Smooth muscle cell of the brain vasculature (primary cell): ENCODE measurements at regions not wholly inside any gene's neighbourhood (a gene's known extent, or its start where the extent isn't known, plus 50 kb on each side); places are given as distances from the start of the nearest gene placed in this dataset.

Experiments used
- DNase-seq: peaks from one replicate; pipeline ENCODE4 v3.0.0-alpha.2; 2012; ENCODE audit warnings: low read depth, low spot score

GRCh38 chr15:39330061-39330460 is 250.8 kb upstream of the THBS1 start:
- DNase-seq = no peak

DNA sequence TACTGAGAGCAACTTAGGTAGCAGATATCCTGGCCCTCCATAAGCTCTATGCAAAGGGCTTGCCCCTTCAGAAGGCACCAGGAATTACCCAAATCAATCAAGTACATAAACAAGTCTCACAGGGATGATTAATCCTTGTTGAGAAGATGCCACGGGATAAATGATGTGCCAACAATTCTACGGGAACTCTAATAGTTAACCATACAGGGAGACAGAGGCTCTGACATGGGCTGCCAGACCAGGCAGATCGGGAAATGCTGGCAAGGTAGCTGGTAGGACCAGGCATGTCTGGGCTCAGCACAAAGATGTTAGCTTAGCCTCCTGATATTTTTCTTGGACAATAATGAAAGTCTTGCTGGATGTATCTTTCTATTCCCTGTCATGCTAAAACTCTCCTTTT is 249.3 kb upstream of the THBS1 start:
- no peak for DNase-seq

DNA sequence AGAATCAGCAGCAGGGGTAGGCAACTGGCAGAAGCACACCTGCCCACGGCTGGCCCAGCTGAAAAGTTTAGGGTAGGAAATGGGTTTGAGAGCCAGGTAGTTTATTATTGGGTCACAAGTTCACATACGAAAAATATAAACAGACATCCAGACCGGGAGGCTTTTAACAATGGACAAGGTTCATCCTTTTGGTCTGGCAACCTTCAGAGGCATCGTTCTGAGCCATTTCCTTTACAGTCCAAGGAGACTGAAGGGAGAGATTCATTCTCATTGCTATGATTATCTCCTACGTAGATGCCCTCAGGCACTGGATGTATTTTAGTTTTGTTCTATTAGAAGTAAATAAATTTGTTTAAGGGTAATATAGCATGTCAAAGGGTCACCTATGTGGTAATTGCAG is 248.0 kb upstream of the THBS1 start:
- no peak for DNase-seq

DNA sequence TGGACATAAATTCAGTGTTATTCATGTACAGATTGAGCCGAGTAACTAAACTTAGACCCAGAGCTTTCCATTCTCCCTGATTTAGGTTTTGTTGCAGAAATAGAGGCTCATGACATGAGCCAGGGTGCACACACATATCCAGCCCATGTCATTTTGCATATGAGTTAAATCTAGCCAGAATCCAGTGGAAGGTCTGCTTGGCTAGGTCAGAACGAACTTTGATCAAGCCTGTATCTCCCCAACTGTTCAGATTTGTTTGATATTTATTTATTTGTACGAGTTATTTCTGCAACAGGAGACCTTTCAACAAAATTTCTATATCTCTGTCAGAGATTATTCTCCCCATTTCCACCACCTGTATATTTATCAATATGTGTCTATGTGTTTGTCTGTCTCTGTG is 247.5 kb upstream of the THBS1 start:
- DNase-seq = no peak

DNA sequence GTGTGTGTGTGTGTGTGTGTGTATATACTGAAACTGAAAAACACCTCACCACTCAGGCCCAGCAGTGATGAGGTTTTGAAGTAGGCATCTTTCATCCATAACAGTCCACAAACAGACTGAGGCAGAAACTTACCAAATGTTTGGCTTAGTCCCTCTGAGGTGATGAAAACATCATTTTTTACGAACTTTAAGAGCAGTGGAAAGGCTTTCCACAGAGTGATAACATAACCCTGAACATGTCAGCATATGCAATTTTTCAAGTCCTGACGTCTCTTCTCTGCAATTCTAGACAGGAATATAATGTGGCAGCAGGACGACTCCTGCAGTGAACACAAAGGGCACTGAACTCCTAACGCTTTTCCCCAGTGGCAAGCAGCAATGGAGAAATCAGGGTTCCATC is 247.0 kb upstream of the THBS1 start:
- no peak for DNase-seq

- peak; percentile 28 for DNase-seq
These were observed 244.0 kb upstream of the THBS1 start for GRCh38 chr15:39336926-39337325.

DNA sequence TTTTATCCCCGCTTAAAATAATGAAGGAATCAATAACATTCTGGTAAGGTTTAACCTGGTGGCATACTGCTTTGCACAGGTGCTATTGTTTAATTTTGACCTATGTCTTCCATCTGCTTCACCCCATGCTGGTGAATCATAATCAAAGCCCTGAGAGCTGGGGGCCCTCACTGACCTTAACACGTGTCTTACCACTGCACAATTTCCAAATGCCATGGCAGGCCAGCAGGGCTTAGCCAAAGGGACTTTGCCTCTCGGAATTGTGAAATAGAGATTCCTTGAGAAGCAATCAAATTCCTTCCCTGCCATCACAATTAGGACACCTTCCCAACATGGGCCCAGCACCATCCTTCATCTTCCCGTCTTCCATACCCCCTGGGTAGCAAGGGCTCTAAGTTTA is 242.6 kb upstream of the THBS1 start:
- no peak for DNase-seq

DNA sequence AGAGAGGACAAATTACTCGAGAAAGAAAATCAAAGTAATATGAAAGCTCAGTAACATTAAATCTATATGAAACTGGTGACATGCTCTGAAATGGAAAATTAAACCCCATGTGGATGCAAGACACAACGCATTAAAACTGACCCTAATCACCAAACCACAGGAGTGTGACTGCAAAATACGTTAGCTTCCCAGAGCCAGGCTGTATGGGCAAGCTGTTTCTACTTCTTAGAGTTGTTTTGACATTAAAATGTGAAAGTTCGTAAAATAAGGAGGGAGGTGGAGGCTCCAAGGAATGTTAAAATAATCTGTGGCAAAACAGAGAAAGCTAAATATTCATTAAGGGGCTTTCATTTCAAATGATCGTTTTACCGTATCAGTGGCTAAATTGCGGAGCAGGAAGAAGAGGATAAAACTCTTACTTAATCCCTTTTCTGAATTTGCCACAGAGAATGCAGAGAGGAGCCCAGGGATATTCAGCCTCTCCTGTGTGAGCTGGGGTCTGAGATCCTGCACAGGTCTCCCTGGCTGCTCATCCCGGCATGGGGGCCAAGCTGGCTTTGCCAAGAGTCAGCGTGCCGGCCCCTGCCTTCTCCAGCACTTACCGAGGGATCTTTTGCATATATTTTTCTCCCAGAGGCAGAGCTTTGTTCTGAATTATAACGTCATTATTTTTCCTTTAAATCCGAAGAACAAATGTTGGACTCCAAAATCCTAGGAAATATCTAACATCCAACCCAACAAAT is 239.8 kb upstream of the THBS1 start:
- no peak for DNase-seq

- no peak for DNase-seq
These were observed 236.2 kb upstream of the THBS1 start for GRCh38 chr15:39344662-39345141.

DNA sequence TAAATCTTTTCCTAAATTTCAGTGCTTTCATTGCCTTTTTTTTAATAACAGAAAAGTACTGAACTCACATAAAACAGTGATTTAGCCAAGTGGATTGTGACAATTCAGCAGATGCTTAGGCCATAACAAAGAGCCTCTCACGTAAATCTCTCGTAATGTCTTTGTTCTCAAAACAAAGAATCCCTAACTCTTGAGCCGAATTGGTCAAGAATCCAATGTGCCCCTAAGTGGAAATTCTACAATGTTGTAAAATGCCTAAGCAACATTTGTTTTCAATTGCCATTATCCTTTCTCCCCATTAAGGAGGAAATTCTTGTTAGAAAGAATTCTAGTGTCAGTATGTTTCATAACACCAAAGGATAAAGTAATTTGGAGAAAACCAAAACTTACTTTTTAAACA is 235.7 kb upstream of the THBS1 start:
- DNase-seq = no peak

- DNase-seq = no peak
These were observed 233.4 kb upstream of the THBS1 start for GRCh38 chr15:39347453-39347852.

DNA sequence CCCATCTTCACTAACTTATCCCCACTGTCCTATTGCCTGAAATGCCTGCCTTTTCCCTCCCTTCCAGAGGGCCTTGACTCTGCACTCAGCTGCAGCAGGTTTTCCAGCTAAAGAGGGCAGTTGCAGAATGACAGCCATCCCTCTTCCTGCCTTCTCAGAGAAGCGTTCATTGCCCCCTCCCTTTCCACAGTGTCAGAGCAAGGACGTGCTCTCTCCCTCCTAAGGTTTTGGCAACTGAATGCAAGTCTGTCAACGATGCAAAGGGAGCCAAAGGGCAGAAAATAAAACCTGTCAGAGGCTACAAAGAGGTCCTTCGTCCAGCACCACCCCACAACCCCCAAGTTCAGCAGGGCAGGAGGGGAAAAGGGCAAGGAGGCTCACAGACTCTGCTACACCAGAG is 230.1 kb upstream of the THBS1 start:
- no peak for DNase-seq

DNA sequence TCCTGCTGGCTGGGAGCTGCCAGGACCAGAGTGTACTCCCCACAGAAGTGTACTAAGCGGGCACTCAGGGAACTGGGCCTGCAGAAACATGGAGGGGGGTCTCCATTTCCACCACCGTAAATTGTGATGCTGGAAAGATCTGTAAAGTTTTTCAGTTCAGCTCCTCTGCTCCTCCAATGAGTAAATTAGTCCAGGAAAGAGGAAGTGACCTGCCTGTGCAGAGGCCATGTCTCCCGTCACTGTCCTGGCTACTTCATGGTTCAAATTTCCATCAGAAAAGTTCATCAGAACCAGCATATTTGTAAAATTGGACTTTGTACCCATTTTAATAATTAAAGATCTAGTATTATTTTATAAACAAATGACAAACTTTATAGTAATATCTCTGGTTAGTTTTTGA is 226.7 kb upstream of the THBS1 start:
- DNase-seq = no peak

- no peak for DNase-seq
These were observed 223.2 kb upstream of the THBS1 start for GRCh38 chr15:39357480-39358268.

GRCh38 chr15:39358441-39359041 is 222.3 kb upstream of the THBS1 start:
- DNase-seq = no peak

GRCh38 chr15:39359771-39360170 is 221.1 kb upstream of the THBS1 start:
- DNase-seq = no peak

GRCh38 chr15:39360452-39360851 is 220.4 kb upstream of the THBS1 start:
- no peak for DNase-seq

DNA sequence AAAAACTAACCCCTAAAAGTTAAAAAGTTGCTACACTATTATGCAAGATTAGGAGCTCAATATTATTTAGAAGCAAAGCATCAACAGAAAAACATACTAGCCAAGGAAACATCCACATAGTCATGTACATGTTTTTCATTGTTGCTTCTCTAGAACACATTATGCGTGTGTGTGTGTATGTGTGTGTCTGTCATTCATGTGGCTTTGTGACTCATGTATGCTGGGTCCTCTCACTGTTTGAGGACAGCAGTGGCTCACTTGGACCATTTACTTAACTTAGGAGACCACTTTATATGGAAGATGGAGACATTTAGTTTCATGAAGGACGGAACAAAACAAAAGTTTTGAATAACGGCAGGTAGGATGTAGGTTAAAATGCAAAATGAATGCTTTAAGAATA is 219.4 kb upstream of the THBS1 start:
- DNase-seq = no peak

DNA sequence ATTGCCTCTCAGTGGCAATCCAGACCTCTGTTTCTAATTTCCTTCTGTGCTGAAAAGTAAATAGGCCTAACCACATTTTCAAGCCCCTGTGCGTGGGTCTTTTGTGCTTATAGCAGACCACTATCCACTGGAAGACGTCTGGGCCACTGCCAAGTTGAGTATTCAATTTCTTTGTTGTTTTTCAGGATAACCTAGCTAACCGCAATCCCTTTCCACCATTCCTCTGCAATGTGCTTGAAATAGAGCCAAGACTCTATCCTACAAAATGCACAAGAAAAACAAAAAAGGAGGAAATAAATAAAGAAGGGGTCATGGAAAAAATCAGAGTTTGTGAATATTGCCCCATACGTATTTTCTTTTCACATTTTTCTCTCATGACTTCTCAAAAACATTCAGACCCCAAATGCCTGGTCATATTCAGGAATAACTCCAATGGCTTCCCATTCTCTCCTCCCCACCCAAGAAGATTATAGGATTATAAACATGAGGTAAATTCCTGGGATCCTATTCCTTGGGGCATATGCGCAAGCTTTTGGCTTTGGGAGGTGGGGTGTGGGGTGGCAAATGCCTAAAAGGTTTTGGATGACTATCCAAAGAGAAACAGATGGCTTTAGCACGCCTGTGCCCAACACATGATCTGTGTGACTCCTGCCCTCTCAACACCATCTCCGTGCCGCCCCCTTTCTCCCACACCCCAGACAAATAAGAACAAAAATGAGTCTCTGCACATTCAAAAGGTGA is 217.9 kb upstream of the THBS1 start:
- DNase-seq = peak; percentile 92

GRCh38 chr15:39363761-39364586 is 216.9 kb upstream of the THBS1 start:
- DNase-seq = no peak

DNA sequence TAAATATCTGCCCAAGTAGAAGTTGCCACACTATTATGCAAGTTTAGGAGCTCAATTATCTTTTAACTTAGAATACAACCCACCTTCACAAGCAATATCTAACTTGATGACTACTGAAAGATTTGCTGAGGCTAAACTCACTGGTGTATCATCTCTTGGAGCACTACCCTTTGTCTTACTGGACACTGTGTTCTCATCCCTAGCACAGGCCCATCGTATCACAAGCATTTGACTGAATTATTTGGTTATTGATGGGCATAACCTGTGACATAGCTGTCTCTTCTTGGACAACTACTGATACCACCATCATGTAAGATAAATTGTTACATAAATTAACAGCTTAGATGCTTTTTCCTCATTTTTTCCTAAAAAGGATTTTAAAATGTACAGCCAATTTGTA is 216.2 kb upstream of the THBS1 start:
- no peak for DNase-seq
